Pancreas (tissue), 10 donors: ENCODE measurements at regions not wholly inside any gene's neighbourhood (a gene's known extent, or its start where the extent isn't known, plus 50 kb on each side); places are given as distances from the start of the nearest gene placed in this dataset.

Experiments used
- ATAC-seq, 4 donors: fragments of 200-7000 bp; cut with Tn5 transposase; one replicate each; pipeline versions ENCODE4 v1.8.0 to v1.9.1; 2020; ENCODE audit warnings: mild to moderate bottlenecking in 4 of 4, moderate library complexity in 4 of 4
- DNase-seq, 6 donors: peaks; one replicate each; pipeline ENCODE4 v3.0.0-alpha.2; 2020
- FAIRE-seq: peaks from 2 replicates; lab custom pipeline; 2012; peaks lifted over from hg19 to GRCh38; lab: Jason Lieb, UNC
- H3K27ac ChIP-seq, 4 donors: fragments of 200-600 bp; sonication (generic); 1 replicate in 3 of 4; 2 replicates in 1 of 4; pipeline versions ENCODE4 v1.5.0 to v1.8.0; 2020
- H3K27me3 ChIP-seq, 4 donors: fragments of 200-600 bp; one replicate each; pipeline ENCODE4 v1.8.0; 2021
- H3K36me3 ChIP-seq, 3 donors: fragments of 200-600 bp; sonication (generic) in 1 of 3; one replicate each; pipeline versions ENCODE4 v1.5.0 to v1.8.0; 2020 to 2021
- H3K4me1 ChIP-seq, 3 donors: fragments of 200-600 bp; one replicate each; pipeline ENCODE4 v1.8.0; 2021
- H3K4me3 ChIP-seq, 4 donors: fragments of 200-600 bp; sonication (generic) in 2 of 4; one replicate each; pipeline versions ENCODE4 v1.5.0 to v1.8.0; 2020 to 2021
- H3K9me3 ChIP-seq, 4 donors: fragments of 200-600 bp; one replicate each; pipeline ENCODE4 v1.8.0; 2021
- CTCF ChIP-seq, 4 donors: fragments of 200-600 bp; sonication (generic) in 3 of 4; IDR thresholded peaks; one replicate each; pipeline versions ENCODE4 v1.5.0 to v1.8.0; 2021; ENCODE audit warnings: antibody characterized with exemption in 4 of 4
- WGBS, 2 donors: extraction: QIAGEN DNeasy Blood & Tissue Kit; methylation state at CpG; one replicate each; pipeline ENCODE4 v1.1.7; 2013; 5-methylcytosine and 5-hydroxymethylcytosine counted together
- intact Hi-C, 3 donors: fragments of 100-400 bp; cut with DNase I; formaldehyde crosslinking; loops; one replicate each; pipeline versions ENCODE4 v1.11.1 to v1.14.2; 2022
- donor health status: healthy with polysubstance abuse.
- donor health status: DM: no; HTN: no; CAD: no; lungs with moderate emphysema.
- donor health status: DM: no; HTN: no; CAD: no.
- donor health status: control.
- donor health status: control.
- donor health status: Bipolar disorder and iron deficiency.
- donor health status: DM: yes; HTN: yes; CAD: no.
- donor health status: DM: no; HTN: no; CAD: no.
- donor health status: DM: no; HTN: no; CAD: no.
- donor health status: DM: yes; HTN: yes; CAD: no.

DNA sequence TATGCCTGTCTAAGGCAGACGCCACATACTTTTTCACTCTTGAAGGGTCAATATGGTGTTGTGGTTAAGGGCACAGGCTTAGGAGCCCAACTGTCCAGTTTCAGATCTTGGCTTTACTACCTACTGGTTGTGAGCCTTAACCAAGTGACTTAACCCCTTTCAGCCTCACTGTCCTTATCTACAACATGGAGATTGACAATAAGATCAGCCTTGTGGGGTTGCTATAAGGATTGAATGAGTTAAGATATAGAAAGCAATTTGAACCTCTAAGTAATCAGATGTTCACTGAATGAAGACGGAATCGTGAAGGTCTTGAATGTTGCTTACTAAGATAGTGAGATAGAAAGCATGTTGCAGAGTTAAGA, 121.3 kb upstream of the JUN start:
- WGBS, 2 donors, result 77 to 78% methylated on average over 3 of the region's 3 CpGs
- H3K4me3 ChIP-seq, result no peak overlapping the region
- H3K36me3 ChIP-seq, result no peaks in the 10 kb centered on the region
- TF ChIP-seq CTCF (IDR thresholded peaks at IDR 0.05), result no peak
- no peaks in the 10 kb centered on the region for H3K9me3 ChIP-seq
- no peak overlapping the region for H3K27ac ChIP-seq
- intact Hi-C loops, result no loop called here
- FAIRE-seq, result no peak
- peaks cover 0 to 27% (median 23%) of the 10 kb centered on the region in 3 donors for H3K4me1 ChIP-seq
- no peaks in the 10 kb centered on the region for H3K27me3 ChIP-seq
- peak in 1 of 6 donors; percentile 10 for DNase-seq
- ATAC-seq, result no peak

DNA sequence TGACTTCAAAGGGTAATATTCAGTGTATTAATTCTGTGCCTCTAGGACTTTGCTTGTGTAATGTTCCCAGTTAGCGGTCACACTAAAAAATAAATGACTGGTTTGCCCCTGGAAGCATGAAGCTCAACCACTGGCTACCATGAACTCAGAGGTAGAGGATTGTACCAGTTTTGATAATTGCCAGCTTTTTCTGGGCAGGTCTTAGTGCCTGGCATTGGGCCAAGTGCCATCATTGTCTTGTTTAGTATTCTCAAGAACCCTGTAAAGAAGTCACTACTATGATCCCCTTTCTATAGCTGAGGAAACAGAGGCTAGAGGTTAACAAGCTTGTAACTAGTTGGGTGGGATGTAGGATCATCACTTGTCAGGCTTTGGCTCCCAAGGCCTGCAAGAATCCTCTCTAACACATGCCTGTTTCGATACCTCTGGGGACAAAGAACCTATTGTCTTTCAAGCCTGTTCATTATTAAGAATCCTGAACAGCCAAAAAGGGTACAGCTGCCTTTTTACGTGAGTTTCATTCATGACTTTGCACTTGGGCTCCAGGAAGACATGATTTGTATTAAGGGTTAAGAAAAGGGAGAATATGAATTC, 121.9 kb upstream of the JUN start:
- DNase-seq, result peak in 1 of 6 donors; percentile 16
- peaks cover 0 to 21% (median 17%) of the 10 kb centered on the region in 3 donors for H3K4me1 ChIP-seq
- intact Hi-C loops, result no loop called here
- H3K27me3 ChIP-seq, result no peaks in the 10 kb centered on the region
- no peak for ATAC-seq
- TF ChIP-seq CTCF (IDR thresholded peaks at IDR 0.05), result no peak
- H3K36me3 ChIP-seq, result no peaks in the 10 kb centered on the region
- H3K9me3 ChIP-seq, result no peaks in the 10 kb centered on the region
- no peak for FAIRE-seq
- H3K4me3 ChIP-seq, result no peak overlapping the region
- WGBS, 2 donors, result 70 to 75% methylated on average over 3 of the region's 3 CpGs
- no peak overlapping the region for H3K27ac ChIP-seq

DNA sequence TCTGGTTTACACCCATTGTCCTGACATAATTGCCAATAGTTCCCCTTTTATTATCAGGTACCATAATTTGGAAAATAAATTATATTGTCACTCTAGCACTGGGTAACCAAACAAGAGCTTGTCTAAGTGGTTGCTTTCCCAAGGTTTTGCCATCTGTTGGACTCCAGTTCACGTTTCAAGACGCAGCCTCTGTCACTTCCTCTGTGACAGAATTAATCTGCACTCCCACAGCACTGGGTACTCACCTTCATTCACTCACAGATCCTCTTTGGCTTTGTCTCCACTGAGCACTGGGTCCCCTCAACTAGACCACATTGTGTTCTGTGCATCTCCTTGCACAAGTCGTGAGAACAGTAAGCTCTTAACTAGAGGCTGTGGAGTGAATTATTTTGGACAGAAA, 123.6 kb upstream of the JUN start:
- no peak for TF ChIP-seq CTCF (IDR thresholded peaks at IDR 0.05)
- Histone ChIP-seq H3K9me3 (no peaks in the 10 kb centered on the region), H3K36me3 (no peaks in the 10 kb centered on the region), H3K4me3 (no peak overlapping the region), H3K27me3 (no peaks in the 10 kb centered on the region), H3K27ac (no peak overlapping the region), H3K4me1 (peaks cover 0 to 14% (median 8%) of the 10 kb centered on the region in 3 donors)
- FAIRE-seq (no peak), DNase-seq (peak in 1 of 6 donors; percentile 7), ATAC-seq (no peak)
- intact Hi-C loops, result no loop called here
- WGBS, 2 donors, result 41 to 47% methylated on average over 3 of the region's 3 CpGs

GRCh38 chr1:58908561-58909560, 125.0 kb upstream of the JUN start:
- no peaks in the 10 kb centered on the region for H3K27me3 ChIP-seq
- intact Hi-C loops, result no loop called here
- TF ChIP-seq CTCF (IDR thresholded peaks at IDR 0.05), result no peak
- no peak overlapping the region for H3K27ac ChIP-seq
- no peaks in the 10 kb centered on the region for H3K36me3 ChIP-seq
- DNase-seq (no peak), FAIRE-seq (no peak), ATAC-seq (no peak)
- no peak overlapping the region for H3K4me3 ChIP-seq
- no peaks in the 10 kb centered on the region for H3K9me3 ChIP-seq
- WGBS, 2 donors, result 73 to 85% methylated on average over 3 of the region's 3 CpGs
- H3K4me1 ChIP-seq, result peaks cover 0 to 6% (median 4%) of the 10 kb centered on the region in 3 donors
